WERI-Rb-1 (cell line): ENCODE measurements at regions not wholly inside any gene's neighbourhood (a gene's known extent, or its start where the extent isn't known, plus 50 kb on each side); places are given as distances from the start of the nearest gene placed in this dataset.

Experiments
- DNase-seq: peaks from one replicate; pipeline ENCODE4 v3.0.0-alpha.2; 2020
- H3K27ac ChIP-seq: fragments of 250-450 bp; sonication (Bioruptor Pico); 2 replicates; pipeline ENCODE4 v1.5.1; 2020; ENCODE audit warnings: mild to moderate bottlenecking, moderate library complexity
- H3K27me3 ChIP-seq: fragments of 250-450 bp; sonication (Bioruptor Pico); 2 replicates; pipeline ENCODE4 v1.5.1; 2021; ENCODE audit warnings: mild to moderate bottlenecking, low read depth, moderate library complexity; ENCODE audit not compliant: insufficient read depth, severe bottlenecking
- H3K36me3 ChIP-seq: fragments of 250-450 bp; sonication (Bioruptor Pico); 2 replicates; pipeline ENCODE4 v1.5.1; 2020; ENCODE audit warnings: mild to moderate bottlenecking, moderate library complexity
- H3K4me3 ChIP-seq: 2 replicates; pipeline ENCODE4 v1.5.1; 2011; ENCODE audit warnings: low read depth, mild to moderate bottlenecking, control low read depth, low read length
- H3K9me3 ChIP-seq: fragments of 250-450 bp; sonication (Bioruptor Pico); 2 replicates; pipeline ENCODE4 v1.5.1; 2021; ENCODE audit warnings: mild to moderate bottlenecking, moderate library complexity; ENCODE audit not compliant: severe bottlenecking
- CTCF ChIP-seq: IDR thresholded peaks from 2 replicates; pipeline ENCODE4 v1.5.1; 2011; ENCODE audit warnings: low read depth, mild to moderate bottlenecking, control low read depth, inconsistent platforms, low read length

GRCh38 chr1:14442669-14443068 is 155.8 kb upstream of the KAZN start:
- DNase-seq: no peak
- Histone ChIP-seq H3K4me3 (no peak overlapping the region), H3K9me3 (peaks cover 3% of the 10 kb centered on the region), H3K36me3 (no peaks in the 10 kb centered on the region), H3K27ac (no peak overlapping the region), H3K27me3 (peaks cover 92% of the 10 kb centered on the region)
- TF ChIP-seq CTCF: no peak

GRCh38 chr1:14443164-14443787 is 155.2 kb upstream of the KAZN start:
- TF ChIP-seq CTCF: no peak
- Histone ChIP-seq H3K4me3 (no peak overlapping the region), H3K36me3 (no peaks in the 10 kb centered on the region), H3K27me3 (peaks cover 94% of the 10 kb centered on the region), H3K27ac (no peak overlapping the region), H3K9me3 (peaks cover 3% of the 10 kb centered on the region)
- no peak for DNase-seq

- peaks cover 74% of the 10 kb centered on the region for H3K27me3 ChIP-seq
Measured at GRCh38 chr1:14451217-14451616, 147.3 kb upstream of the KAZN start.

GRCh38 chr1:14452551-14452950 is 145.9 kb upstream of the KAZN start:
- TF ChIP-seq CTCF: no peak
- H3K4me3 ChIP-seq: no peak overlapping the region
- no peaks in the 10 kb centered on the region for H3K9me3 ChIP-seq
- no peak for DNase-seq
- peaks cover 72% of the 10 kb centered on the region for H3K27me3 ChIP-seq
- no peaks in the 10 kb centered on the region for H3K36me3 ChIP-seq
- H3K27ac ChIP-seq: no peak overlapping the region

More at GRCh38 chr1:14451217-14451616, 147.3 kb upstream of the KAZN start:
- no peak overlapping the region for H3K4me3 ChIP-seq
- H3K9me3 ChIP-seq: no peaks in the 10 kb centered on the region
- no peak for TF ChIP-seq CTCF
- no peak for DNase-seq
- no peak overlapping the region for H3K27ac ChIP-seq
- H3K36me3 ChIP-seq: no peaks in the 10 kb centered on the region

GRCh38 chr1:14460173-14460572 is 138.3 kb upstream of the KAZN start:
- Histone ChIP-seq H3K27me3 (peaks cover 78% of the 10 kb centered on the region), H3K36me3 (no peaks in the 10 kb centered on the region), H3K9me3 (peaks cover 3% of the 10 kb centered on the region), H3K4me3 (no peak overlapping the region), H3K27ac (no peak overlapping the region)
- TF ChIP-seq CTCF: no peak
- no peak for DNase-seq

- H3K27me3 ChIP-seq: peaks cover 61% of the 10 kb centered on the region
- peaks cover 3% of the 10 kb centered on the region for H3K9me3 ChIP-seq
- DNase-seq: no peak
- H3K36me3 ChIP-seq: no peaks in the 10 kb centered on the region
- no peak overlapping the region for H3K4me3 ChIP-seq
- no peak overlapping the region for H3K27ac ChIP-seq
- no peak for TF ChIP-seq CTCF
Measured at GRCh38 chr1:14462851-14463250, 135.6 kb upstream of the KAZN start.
